ENCODE measurements at regions not wholly inside any gene's neighbourhood (a gene's known extent, or its start where the extent isn't known, plus 50 kb on each side); places are given as distances from the start of the nearest gene placed in this dataset.

DNA sequence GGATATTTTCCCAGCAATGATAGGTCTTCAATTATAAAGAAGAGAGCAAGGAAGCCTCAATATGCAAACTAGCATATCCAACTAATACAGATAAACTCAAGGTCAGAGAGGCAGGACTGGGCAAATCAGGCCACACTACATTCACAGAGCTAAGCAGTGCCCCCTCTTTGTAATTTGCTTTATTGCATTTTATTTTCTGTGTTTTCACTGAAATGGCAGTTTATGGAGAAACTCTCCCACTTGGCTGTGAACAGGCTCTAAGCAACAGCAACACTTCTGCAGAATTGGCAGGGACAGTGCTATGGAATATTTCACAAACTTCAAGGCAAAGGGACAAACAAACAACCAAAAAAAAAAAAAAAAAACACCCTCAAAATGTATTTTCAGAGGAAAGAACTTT lies 93.4 kb upstream of the SOD1 start:
- TF ChIP-seq CTCF (IDR thresholded peaks at IDR 0.05) (no peak), POLR2A (IDR thresholded peaks at IDR 0.05) (no peak)
